OCI-LY1 (cell line): ENCODE measurements at regions not wholly inside any gene's neighbourhood (a gene's known extent, or its start where the extent isn't known, plus 50 kb on each side); places are given as distances from the start of the nearest gene placed in this dataset.
"Not testable (repeated sequence)": the region's sequence is repeated elsewhere in the genome, so short reads cannot be mapped to it uniquely, and the experiment has no call there.

Experiments used
- H2AFZ ChIP-seq: fragments of 200-600 bp; sonication (generic), shearing (Covaris generic); 2 replicates; pipeline ENCODE4 v1.6.0; 2014; ENCODE audit warnings: antibody characterized with exemption, mild to moderate bottlenecking, low read length
- H3F3A ChIP-seq: fragments of 200-600 bp; sonication (generic), shearing (Covaris generic); 2 replicates; pipeline ENCODE4 v1.6.0; 2014; ENCODE audit warnings: mild to moderate bottlenecking, antibody characterized with exemption, low read length, moderate library complexity; ENCODE audit not compliant: insufficient read depth
- H3K27ac ChIP-seq: fragments of 200-600 bp; sonication (generic); 2 replicates; pipeline ENCODE4 v1.5.1; 2014; ENCODE audit warnings: low read length, mixed run types, mild to moderate bottlenecking, low read depth; ENCODE audit not compliant: poor library complexity, severe bottlenecking
- H3K27me3 ChIP-seq: fragments of 200-600 bp; sonication (generic); 2 replicates; pipeline ENCODE4 v1.6.0; 2014; ENCODE audit warnings: antibody characterized with exemption, mild to moderate bottlenecking, low read length, moderate library complexity; ENCODE audit not compliant: insufficient read depth
- H3K36me3 ChIP-seq: fragments of 200-600 bp; sonication (generic); 2 replicates; pipeline ENCODE4 v1.6.1; 2014; ENCODE audit warnings: mild to moderate bottlenecking, antibody characterized with exemption, low read length, moderate library complexity, mixed read lengths; ENCODE audit not compliant: insufficient read depth
- H3K4me1 ChIP-seq: fragments of 200-600 bp; sonication (generic); 2 replicates; pipeline ENCODE4 v1.5.1; 2014; ENCODE audit warnings: mild to moderate bottlenecking, low read length, moderate library complexity; ENCODE audit not compliant: insufficient read depth, severe bottlenecking
- H3K4me2 ChIP-seq: fragments of 200-600 bp; sonication (generic), shearing (Covaris generic); 2 replicates; pipeline ENCODE4 v1.6.1; 2014; ENCODE audit warnings: low read length
- H3K4me3 ChIP-seq: fragments of 200-600 bp; sonication (generic); 2 replicates; pipeline ENCODE4 v1.5.1; 2014; ENCODE audit warnings: low read length, low read depth, mild to moderate bottlenecking, mixed read lengths; ENCODE audit not compliant: poor library complexity, severe bottlenecking
- H3K79me2 ChIP-seq: fragments of 200-600 bp; shearing (Covaris generic); 2 replicates; pipeline ENCODE4 v1.6.1; 2016; ENCODE audit warnings: mixed run types, low read length, mixed read lengths; ENCODE audit not compliant: insufficient read depth
- H3K9ac ChIP-seq: fragments of 200-600 bp; sonication (generic), shearing (Covaris generic); 2 replicates; pipeline ENCODE4 v1.6.1; 2014; ENCODE audit warnings: mild to moderate bottlenecking, low read length, mixed read lengths
- H3K9me2 ChIP-seq: fragments of 200-600 bp; sonication (generic), shearing (Covaris generic); 2 replicates; pipeline ENCODE4 v1.6.1; 2014; ENCODE audit warnings: low read depth, mild to moderate bottlenecking, low read length, mixed read lengths
- H3K9me3 ChIP-seq: fragments of 200-600 bp; shearing (Covaris generic); 2 replicates; pipeline ENCODE4 v1.6.1; 2014; ENCODE audit warnings: low read length, mixed read lengths
- H4K20me1 ChIP-seq: fragments of 200-600 bp; sonication (generic), shearing (Covaris generic); 2 replicates; pipeline ENCODE4 v1.6.0; 2016; ENCODE audit warnings: mild to moderate bottlenecking, low read length; ENCODE audit not compliant: insufficient read depth
- CTCF ChIP-seq: fragments of 200-600 bp; sonication (generic), shearing (Covaris generic); IDR thresholded peaks from 2 replicates; pipeline ENCODE4 v1.5.1; 2017; ENCODE audit warnings: mild to moderate bottlenecking, antibody characterized with exemption, low read length, moderate library complexity, mixed read lengths
- EZH2 ChIP-seq: fragments of 200-600 bp; sonication (generic), shearing (Covaris generic); IDR thresholded peaks from 2 replicates; pipeline ENCODE4 v1.8.0; 2017; ENCODE audit warnings: borderline replicate concordance, mixed run types, mild to moderate bottlenecking, antibody characterized with exemption, low read length, moderate library complexity, mixed read lengths

GRCh38 chr20:53804920-53805894 lies 211.6 kb upstream of the ZNF217 start:
- Histone ChIP-seq H3K79me2 (no peaks in the 10 kb centered on the region), H3K27me3 (no peaks in the 10 kb centered on the region), H3K36me3 (no peaks in the 10 kb centered on the region), H3K9ac (no peak overlapping the region), H2AFZ (no peak overlapping the region), H3K4me1 (peaks cover 20% of the 10 kb centered on the region), H3K9me3 (no peaks in the 10 kb centered on the region), H3K9me2 (no peaks in the 10 kb centered on the region), H3K27ac (no peak overlapping the region), H3K4me3 (no peak overlapping the region), H4K20me1 (no peaks in the 10 kb centered on the region), H3K4me2 (no peak overlapping the region), H3F3A (no peaks in the 10 kb centered on the region)
- TF ChIP-seq CTCF (no peak), EZH2 (no peak)

- H3F3A ChIP-seq, H3K9ac ChIP-seq, H3K4me2 ChIP-seq, H3K9me3 ChIP-seq, H2AFZ ChIP-seq, H4K20me1 ChIP-seq, H3K27ac ChIP-seq, H3K9me2 ChIP-seq, H3K79me2 ChIP-seq, H3K4me3 ChIP-seq, H3K27me3 ChIP-seq, H3K36me3 ChIP-seq: not testable (repeated sequence)
- peaks cover 29% of the 10 kb centered on the region for H3K4me1 ChIP-seq
Measured at GRCh38 chr20:53804308-53804707, 210.7 kb upstream of the ZNF217 start.

GRCh38 chr20:53803492-53804155 lies 210.0 kb upstream of the ZNF217 start:
- Histone ChIP-seq H4K20me1 (no peaks in the 10 kb centered on the region), H3K9ac (no peak overlapping the region), H3K79me2 (no peaks in the 10 kb centered on the region), H3K36me3 (no peaks in the 10 kb centered on the region), H3K27ac (no peak overlapping the region), H3K9me3 (no peaks in the 10 kb centered on the region), H3K27me3 (no peaks in the 10 kb centered on the region), H3K4me2 (no peak overlapping the region), H3F3A (no peaks in the 10 kb centered on the region), H3K4me3 (no peak overlapping the region), H3K9me2 (no peaks in the 10 kb centered on the region), H3K4me1 (peaks cover 29% of the 10 kb centered on the region), H2AFZ (no peak overlapping the region)
- no peak for TF ChIP-seq EZH2
- TF ChIP-seq CTCF, result no peak
